HG02571 (cell line): ENCODE measurements at regions not wholly inside any gene's neighbourhood (a gene's known extent, or its start where the extent isn't known, plus 50 kb on each side); places are given as distances from the start of the nearest gene placed in this dataset.

Experiments used
- ATAC-seq: cut with Tn5 transposase; IDR thresholded peaks from one replicate; pipeline ENCODE4 v1.9.1; 2021; ENCODE audit warnings: mild to moderate bottlenecking, moderate library complexity; ENCODE audit not compliant: unreplicated experiment

- no peak for ATAC-seq
Observed at GRCh38 chr7:84629640-84630318, 435.2 kb upstream of the SEMA3A start.

DNA sequence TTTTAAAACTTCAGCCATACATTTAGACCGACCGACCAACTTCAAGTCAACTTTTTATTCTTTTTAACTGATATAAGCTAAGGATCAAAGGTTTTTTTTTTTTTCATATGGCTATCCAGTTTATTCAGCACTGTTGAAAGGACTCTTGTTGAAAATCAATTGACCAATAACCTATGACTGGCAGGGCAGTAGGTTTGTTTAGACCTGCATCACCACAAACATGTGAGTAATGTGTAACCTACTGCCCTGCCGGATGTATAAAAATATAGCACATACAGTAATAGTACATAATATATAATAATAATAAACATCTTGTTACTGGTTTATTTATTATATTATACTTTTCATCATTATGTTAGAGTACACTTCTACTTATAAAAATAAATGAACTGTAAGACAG is 434.6 kb upstream of the SEMA3A start:
- ATAC-seq, result no peak

DNA sequence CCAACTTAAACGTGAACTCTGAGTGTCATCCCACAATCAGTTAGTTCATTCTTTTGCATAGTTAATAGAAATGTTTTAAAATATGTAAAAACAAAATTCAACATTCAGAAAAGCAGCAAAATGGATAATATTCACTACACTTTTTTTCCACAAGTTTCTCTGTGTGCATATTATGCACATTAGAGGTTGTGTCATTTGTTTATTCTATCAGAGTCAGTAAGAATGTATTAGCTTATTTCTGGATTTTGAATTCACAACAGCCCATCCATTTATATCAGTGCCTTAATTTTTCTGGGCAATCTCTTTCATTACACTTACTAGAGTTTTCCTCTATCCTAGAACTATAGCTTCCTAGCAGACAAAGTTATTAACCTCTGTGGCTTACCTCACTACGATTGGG is 432.7 kb upstream of the SEMA3A start:
- ATAC-seq, result no peak

DNA sequence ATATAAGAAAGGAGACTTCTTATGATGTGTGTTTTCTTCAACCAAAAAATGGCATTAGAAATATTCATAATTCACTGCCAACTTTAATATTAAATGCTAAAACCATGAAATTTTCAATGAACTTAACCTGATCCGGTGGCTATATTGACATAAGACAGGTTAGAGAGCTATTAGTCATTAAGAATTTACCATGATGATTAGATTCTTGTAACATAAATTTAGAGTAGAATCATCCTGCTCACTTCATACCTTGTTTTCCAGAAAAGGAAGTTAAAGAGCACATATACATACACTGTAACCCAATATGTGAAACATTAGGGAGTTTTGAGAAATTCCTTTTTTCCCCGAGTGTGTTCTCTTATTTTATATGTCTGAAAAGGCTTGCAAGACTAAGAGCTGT is 430.3 kb upstream of the SEMA3A start:
- ATAC-seq, result no peak

DNA sequence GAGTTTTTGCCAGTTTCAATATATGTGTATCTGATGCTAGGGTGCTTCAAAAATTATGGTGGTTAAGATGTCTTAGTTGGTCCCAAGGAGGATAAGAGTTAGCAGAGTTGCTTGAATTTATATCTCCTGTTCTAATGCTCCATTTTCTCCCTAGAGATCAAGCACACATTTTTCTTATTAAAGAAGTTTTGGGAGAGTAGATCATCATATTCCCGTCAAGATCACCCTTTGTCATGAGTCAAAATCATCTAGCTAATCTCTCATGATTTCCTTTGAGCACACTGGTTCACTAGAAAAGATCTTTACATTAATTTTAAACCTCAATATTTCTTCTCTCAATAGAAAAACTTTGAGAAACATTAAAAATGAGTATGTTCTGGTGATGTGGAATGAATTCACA is 429.9 kb upstream of the SEMA3A start:
- no peak for ATAC-seq

- no peak for ATAC-seq
Observed at GRCh38 chr7:84617265-84618030, 422.9 kb upstream of the SEMA3A start.

DNA sequence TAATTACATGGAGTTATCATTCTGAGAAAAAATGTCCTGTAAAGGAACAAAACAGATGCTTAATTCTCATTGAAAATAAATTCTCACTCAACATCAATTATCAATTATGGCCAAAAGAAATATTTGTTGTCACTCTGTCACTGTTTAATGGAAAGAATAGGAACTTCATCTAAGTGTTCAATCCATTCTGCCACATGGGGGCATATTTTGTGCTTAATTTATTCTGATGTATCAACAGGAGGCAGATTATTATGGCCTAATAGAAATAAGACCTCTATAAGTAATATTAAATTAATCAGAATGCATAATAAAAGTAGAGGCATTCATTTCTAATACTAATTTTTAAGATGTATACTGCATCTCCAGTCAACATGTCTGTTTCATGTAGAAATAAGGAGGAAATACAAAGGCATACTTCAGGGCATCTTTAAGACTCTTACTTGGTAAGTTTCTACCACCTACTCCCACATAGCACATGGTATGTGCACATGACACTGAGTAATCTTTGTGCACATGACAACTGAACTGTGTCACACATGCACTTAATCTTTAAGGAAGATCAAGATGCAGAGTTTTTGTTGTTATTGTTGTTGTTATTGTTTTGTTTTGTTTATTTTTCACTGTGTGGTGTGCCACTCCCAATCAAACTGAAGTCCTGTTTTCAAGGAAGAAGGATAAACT is 420.4 kb upstream of the SEMA3A start:
- no peak for ATAC-seq

DNA sequence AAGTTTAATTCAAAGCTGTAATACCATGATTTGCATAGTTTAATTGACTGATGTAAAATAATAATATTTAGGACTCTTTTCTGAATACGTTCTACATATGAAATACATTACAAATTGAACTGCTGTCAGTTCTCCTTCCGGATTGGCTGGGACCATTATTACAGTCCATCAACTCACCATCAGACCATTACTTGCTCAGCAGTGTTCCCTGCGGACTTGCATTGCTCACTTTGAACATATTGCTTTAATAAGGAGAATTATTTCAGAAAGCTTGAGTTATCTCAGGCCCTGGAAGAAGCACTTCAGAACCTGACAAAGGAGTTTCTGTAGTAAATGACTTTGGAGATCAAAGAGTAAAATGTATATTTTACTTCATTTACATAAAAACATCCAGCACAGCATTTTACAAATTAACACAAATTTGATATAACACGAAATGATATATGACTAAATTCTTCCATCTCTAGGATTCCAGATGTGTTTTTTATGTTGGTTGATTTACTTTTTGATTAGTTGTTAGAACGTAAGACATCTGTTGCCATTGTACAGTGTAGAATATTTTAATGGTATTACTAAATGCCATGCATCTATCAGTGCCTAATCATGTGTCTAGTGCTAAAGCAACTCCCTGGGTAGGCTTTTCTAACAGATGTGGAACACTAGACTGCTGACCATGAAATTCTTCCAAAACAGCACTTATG is 418.5 kb upstream of the SEMA3A start:
- ATAC-seq, result no peak

- ATAC-seq, result no peak
Observed at GRCh38 chr7:84611391-84611790, 416.8 kb upstream of the SEMA3A start.

- ATAC-seq, result no peak
Observed at GRCh38 chr7:84610390-84610789, 415.8 kb upstream of the SEMA3A start.

DNA sequence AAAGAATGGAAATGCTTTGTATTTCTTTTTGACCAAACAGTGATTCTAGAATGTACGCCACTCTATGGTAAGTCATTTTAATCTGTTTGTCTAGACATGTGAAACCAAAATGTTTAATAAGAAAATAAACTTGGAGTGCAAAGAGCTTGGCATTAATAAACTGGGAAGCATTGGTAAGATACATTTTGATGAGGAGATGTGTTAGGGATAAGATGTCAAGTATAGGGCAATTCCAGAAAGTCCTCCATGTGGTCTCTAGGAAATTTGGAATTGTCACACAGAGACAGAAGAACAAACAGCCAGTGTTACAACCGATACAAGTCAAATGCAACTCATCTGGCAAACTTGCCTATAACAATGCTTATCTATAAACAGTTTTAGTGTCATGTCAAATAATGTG is 410.7 kb upstream of the SEMA3A start:
- no peak for ATAC-seq

DNA sequence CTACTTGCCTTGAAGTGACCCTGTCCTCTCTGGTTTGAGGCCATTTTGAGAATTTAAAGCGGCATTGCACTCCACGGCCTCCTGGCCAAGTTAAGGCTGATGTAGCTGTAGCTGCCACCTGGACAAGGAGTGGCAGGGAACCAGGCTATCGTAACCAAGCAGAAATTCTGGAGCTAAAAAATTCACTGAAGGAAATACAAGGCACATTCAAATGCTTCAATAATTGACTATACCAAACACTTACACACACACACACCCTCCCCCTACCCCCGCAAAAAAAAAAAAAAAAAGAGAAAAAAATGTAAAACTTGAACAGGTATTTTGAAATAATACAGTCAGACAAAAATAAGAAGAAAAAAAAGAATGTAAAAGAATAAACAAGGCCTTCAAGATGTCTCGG is 409.0 kb upstream of the SEMA3A start:
- ATAC-seq, result no peak

- ATAC-seq, result no peak
Observed at GRCh38 chr7:84595026-84595425, 400.4 kb upstream of the SEMA3A start.

DNA sequence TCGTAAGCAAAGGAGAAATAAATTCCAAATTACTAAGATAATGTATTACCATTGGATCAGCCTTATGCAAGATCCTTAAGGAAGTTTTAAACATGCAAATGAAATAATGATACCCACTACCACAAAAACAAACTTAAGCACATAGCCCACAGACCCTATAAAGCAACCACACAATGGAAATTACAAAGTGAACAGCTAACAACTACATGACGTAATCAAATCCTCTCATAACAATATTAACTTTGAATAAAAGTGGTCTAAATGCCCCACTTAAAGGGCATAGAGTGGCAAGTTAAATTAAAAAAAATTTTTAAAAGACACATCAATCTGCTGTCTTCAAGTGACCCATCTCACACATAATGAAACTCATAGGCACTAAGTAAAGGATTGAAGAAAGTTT is 397.3 kb upstream of the SEMA3A start:
- no peak for ATAC-seq

- ATAC-seq, result no peak
Observed at GRCh38 chr7:84589012-84589411, 394.4 kb upstream of the SEMA3A start.

- ATAC-seq, result no peak
Observed at GRCh38 chr7:84583331-84583730, 388.7 kb upstream of the SEMA3A start.

DNA sequence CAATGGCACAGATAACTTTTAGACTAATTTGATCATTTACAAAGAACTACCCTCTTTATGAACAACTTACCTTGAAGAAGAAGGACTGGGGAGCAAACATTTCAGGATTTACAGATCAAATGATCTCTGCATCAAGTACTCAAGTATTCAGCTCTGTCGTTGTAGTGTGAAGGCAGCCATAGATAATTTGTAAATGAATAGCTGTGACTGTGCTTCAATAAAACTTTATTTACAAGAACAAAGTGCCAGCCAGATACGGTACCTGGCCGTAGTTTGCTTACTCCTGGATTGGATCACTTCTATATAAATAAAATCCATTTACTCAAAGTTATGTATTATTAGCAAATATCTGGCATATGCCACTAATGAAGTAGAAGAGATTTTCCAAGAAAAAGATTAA is 388.2 kb upstream of the SEMA3A start:
- no peak for ATAC-seq

- no peak for ATAC-seq
Observed at GRCh38 chr7:84578825-84579224, 384.2 kb upstream of the SEMA3A start.

DNA sequence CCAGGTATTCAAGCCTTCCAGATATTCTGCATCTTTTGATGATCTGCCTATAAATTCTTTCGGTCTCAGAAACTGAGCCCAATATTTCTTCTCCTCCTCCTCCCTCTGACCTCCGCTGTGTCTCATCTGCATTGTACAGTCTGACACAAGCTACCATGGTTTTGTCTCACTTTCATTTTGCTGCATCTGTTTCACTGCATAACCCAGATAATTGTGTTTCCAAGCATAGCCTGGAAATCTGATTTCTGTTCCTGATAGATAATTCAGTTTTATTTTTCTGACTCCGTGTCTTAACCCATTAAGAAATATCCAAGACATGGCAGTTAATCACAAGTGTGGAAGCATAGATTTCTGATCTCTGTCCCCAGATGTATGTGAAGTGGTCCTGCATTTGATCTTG is 374.2 kb upstream of the SEMA3A start:
- ATAC-seq, result no peak

DNA sequence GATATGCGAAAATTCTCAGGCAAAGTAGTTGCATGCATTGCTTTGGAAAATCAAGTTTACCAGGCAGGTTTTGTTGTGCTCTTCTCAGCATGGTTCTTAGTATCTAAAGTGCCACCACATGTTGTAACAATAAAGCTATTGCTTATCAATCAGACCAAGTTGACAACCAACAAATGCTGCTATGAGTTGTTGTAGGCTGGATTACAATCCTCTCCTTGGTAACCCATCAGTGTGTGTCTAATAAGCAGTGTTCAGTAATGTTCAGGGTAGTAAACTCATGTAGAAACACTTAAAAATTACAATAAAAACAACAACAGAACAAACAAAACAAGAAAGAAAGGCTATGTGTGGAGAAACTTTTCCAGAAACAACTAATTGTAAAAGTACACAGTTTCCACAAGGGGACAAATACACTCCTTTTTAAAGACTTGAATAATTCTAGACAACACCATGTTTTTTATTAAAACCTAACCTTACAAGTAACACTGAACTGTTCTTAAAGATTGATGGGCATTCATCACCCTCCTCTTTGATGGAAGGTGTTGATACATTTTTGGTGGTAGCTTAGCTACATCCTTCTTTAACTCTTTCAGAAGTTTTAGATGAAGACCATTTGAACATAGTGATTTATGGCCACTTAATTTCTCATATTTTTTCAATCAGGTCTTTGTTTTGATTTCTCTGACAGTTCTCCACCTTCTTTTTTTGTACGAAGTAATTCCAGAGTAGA is 370.9 kb upstream of the SEMA3A start:
- no peak for ATAC-seq

DNA sequence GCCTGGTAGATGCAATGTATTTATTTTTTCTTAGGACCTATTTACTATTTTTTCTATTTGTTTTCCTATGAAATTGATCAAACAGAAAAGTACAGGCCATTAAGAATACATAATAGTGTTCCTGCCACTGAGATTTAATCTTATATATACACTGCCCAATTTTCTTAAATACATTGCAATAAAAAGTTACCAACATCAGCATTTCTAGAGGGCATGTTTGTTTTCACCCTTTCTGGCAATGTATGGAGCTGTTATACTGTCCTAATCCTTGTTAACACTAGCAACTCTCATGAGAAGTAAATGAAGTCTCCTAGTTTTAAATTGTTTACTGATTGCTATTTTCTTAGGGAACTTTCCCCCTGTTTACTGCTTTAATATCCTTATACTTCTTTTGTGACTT is 359.1 kb upstream of the SEMA3A start:
- no peak for ATAC-seq
